Left kidney (tissue), 1 donor: ENCODE measurements at regions not wholly inside any gene's neighbourhood (a gene's known extent, or its start where the extent isn't known, plus 50 kb on each side); places are given as distances from the start of the nearest gene placed in this dataset.

ENCODE experiments used
- DNase-seq: peaks from one replicate; pipeline ENCODE4 v3.0.0-alpha.2; 2013

DNA sequence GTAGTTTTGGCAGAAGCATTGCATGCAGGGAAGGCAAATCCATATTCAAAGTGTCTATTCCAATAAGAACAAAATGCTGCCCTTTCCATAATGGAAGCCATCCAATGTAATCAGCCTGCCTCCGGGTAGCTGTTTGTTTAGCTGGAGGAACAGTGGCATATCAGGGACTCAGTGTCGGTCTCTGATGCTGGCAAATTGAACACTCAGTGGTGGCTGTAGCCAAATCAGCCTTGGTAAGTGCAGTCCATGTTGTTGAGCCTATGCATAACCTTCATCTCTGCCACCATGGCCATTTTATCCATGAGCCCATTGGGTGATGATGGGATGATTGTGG lies 147.8 kb upstream of the MAX start:
- no peak for DNase-seq

GRCh38 chr14:65251213-65251612 lies 148.9 kb upstream of the MAX start:
- DNase-seq: no peak

DNA sequence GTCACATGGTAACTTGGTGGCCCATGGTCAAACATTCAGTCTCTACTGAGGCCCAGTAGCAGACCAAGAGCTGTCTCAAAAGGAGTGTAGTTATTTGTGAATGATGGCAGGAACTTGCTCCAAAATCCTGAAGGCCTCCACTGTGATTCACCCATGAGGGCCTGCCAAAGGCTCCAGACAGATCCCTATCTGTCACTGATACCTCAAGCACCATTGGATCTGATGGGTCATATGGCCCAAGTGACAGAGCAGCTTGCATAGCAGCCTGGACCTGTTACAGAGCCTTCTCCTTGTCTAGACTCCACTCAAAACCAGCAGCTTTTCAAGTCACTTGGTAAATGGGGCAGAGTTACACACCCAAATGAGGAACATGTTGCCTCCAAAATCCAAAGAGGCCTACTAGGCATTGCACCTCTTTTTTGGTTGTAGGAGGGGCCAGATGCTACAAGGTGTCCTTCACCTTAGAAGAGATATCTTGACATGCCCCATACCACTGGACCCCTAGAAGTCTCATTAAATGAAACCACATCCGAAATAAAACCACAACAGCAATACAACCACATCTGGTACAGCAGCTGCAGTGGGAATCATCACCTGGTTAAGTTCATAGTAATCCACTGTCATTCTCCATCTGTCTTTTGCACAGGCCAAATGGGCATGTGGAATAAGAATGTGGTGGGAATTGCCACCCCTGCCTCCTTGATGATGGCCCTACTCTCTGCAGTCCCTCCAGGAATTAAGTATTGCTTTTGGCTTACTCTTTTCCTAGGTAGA lies 150.4 kb upstream of the MAX start:
- DNase-seq: no peak

DNA sequence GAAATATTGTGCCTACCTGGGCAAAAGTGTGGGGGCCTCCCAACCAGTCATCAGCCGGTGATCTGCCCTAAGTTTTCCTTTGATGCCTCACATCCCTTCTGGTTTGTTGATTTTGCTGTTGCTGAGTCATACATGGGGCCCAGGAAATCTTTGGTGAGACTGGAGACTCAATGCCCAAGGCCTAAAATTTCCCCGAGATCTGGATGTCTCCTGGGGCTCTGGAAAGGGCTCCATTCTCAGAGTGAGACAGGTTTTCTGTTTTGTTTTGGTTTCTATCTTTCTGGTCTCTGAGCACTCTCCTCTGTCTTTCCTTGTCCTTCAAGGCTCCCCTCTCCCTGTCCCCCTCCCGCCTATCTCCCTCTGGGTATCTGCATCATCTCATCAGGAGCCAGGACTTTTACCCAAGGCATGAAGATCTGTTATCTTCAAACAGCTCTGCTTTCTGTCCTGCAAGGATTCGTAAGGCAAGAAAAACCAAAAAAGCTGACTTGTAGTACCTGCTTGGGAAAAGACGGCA lies 152.8 kb upstream of the MAX start:
- DNase-seq: no peak

DNA sequence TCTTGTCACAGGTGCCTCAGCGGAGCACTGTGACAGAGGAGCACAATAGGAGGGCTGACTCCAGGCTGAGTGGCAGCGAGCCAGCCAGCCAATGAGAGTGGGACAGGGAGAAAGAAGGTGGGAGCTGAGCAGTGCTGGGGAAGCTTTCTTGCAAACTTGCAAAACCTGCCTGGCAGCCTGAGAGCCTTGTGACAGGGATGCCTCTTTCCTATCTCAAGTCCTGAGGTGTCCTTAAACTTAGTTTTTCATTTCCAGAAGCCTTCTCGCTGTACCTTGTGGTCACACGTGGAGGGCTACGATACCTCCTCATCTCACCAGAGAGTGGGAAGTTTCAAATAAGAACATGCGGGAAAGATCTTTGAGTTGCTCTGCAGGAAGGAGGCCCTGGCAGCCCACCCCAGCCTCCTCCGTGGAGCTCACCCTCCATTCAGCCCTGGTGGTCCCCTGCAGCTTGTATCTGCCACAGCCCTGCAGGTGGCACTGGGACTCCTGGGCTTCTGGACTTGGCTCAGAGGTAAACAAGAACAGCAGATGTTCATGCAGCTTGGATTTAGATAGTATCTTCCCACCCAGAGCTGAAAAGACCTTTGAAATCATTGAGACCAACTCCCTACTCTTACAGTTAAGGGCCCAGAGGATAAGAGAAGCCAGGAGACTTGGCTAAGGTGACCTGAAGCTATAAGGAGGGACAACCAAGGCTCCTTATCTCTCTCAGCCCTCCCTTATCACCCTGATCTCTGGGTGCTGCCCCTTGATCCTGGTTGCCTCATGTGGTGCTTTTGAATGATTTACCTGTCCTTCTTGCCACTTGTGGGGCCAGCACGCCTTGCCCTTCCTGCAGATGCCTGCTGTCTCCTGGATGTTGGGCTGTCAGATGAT lies 153.5 kb upstream of the MAX start:
- peak; percentile 39 for DNase-seq

- DNase-seq: no peak
Measured at GRCh38 chr14:65256714-65257113, 154.4 kb upstream of the MAX start.

- DNase-seq: no peak
Measured at GRCh38 chr14:65257425-65257824, 155.1 kb upstream of the FUT8 start.

DNA sequence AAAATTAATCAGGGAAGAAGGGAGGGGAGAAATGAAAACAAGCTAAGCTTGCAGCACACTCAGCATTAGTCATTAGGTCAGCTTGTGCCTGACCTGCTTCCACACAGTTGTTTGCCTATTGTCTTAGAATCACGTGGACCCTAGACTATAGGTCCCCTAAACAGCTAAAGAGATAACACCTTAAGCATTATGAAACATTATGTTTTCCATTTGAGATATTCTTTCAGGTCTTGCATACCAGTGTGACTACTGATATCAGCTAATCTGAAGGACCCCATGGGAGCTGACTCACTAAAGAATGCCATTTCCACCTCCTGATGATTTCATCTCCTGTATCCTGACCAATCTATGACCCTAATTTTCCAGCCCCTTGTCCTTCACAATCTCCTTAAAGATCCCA lies 154.1 kb upstream of the FUT8 start:
- DNase-seq: no peak

- no peak for DNase-seq
Measured at GRCh38 chr14:65259000-65259399, 153.5 kb upstream of the FUT8 start.

- no peak for DNase-seq
Measured at GRCh38 chr14:65260786-65261185, 151.7 kb upstream of the FUT8 start.

- DNase-seq: no peak
Measured at GRCh38 chr14:65261425-65261920, 151.1 kb upstream of the FUT8 start.

DNA sequence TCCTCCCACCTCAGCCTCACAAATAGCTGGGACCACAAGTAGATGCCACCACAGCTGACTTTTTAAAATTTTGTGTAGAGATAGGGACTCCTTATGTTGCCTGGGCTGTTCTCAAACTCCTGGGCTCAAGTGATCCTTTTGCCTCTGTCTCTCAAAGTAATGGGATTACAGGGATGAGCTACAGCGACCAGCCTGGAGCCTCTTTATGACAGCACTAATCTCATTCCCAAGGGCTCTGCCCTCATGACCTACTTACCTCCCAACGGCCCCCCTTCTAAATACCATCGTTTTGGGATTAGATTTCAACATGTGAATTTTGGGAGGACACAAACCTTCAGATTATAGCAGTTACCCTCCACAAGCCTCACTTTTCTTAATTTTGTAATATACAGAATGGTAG lies 150.6 kb upstream of the FUT8 start:
- no peak for DNase-seq

DNA sequence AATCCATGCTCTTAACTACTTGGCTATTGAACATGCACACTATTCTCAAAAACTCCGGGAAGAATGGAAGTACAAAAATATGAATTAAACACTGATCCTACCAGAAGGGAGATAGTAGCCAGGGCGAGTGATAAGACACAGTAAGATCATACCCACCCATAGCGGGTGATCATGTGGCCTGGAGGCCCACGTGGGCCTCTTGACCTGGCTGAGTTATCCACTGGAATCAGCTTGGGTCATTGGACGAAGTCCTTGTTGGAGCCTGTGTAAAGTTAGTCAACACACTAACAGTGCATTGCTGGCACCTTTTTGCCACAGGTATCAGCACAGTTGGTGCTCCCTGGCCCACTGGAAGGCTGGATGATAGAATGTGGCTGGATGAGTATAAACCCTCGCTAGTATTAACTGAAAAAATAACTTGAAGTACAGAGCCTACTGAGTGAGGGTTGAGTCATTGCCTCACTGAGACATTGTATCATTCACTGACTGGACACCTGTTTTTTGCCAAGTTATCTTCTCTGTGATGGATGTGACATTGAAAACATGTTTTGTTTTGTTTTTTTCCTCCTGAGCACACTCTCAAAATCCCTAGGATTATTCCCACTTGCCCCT lies 149.2 kb upstream of the FUT8 start:
- no peak for DNase-seq

DNA sequence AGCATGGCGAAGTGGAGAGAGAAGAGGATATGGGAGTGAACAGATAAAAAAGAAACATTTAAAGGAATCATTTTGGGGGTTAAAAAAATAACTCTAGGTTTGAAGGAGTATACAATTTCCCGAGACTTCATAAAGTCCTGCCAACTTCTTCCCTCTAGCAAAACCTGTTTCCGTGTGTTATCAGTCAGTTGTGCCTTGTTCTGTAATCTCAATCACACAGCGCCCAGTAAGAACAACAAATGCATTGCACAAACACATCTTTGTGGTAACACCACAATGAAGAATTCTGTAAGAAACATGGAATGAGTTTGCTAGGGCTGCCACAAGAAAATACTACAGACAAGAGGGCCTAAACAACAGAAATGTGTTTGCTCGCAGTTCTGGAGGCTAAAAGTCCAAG lies 144.7 kb upstream of the FUT8 start:
- no peak for DNase-seq

GRCh38 chr14:65268594-65268993 lies 143.9 kb upstream of the FUT8 start:
- DNase-seq: no peak

DNA sequence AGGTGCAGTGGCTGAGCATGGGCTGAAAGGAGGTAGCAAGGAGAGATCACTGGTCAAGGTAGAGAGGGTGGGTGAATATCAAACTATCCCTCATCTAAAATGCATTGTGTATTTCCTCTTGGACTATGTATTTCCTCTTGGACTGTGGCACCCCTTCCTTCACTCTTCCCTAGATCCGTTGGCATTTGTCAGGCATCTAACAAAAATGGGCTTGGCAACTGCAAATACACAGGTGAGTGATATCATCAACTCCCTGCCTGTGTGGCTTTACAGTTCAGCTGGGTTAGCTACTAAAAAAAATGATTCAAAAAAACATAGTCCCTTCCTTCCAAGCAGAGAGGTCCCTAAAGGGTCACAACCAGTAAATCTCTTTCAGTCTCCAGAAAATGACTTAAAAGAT lies 142.8 kb upstream of the FUT8 start:
- no peak for DNase-seq

DNA sequence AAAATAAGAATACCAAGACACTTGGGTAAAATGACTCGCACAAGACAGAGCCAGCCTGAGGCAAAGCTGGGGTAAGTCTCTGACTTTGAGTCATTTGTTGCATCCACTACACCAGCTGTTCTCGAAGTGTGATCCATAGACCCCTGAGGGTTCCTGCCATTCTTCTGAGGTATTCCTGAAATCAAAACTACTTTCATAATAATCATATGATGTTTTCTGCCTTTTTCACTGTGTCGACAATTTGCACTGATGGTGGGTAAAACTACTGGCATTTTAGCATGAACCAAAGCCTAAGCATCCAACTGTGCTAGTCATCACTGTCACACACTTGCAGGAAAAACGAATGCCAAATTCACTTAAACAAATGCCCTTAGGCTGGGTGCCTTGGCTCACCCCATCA lies 135.5 kb upstream of the FUT8 start:
- DNase-seq: no peak

DNA sequence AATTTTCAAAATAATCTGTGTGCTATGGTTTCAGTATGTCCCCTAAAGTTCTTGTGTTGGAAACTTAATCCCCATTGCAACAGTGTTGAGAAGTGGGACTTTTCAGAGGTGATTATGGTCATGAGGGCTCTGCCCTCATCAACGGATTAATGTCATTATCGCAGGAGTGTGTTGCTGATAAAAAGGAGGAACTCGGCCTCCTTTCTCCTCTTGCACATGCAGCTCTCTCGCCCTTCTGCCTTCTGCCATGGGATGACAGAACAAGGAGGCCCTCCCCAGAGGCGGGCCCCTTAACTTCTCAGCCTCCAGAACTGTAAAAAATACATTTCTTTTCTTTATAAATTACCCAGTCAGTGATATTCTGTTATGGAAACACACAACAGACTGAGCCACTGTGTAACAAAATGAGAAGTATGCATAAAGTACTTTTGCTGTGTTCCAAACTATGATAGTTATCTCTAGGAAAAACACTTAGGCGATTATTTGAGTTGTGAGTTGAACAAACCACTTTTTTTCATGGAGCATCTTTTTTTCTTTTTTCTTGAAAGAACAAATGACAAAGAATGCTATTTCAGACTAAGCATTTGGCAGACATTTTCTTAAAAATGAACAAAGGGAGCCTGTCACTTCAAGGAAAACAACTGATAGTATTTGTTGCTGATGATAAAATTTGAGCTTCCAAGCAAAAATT lies 134.8 kb upstream of the FUT8 start:
- DNase-seq: no peak

- DNase-seq: no peak
Measured at GRCh38 chr14:65278589-65278988, 133.9 kb upstream of the FUT8 start.

DNA sequence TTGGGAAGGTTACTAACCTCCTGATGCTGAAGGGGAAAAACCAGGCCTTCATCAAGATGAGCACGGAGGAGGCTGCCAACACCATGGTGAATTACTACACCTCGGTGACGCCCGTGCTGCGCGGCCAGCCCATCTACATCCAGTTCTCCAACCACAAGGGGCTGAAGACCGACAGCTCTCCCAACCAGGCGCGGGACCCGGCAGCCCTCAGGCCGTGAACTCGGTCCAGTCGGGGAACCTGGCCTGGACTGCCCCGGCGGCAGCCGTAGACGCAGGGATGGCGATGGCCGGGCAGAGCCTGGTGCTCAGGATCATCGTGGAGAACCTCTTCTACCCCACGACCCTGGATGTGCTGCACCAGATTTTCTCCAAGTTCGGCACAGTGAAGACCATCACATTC lies 133.0 kb upstream of the FUT8 start:
- DNase-seq: no peak

- no peak for DNase-seq
Measured at GRCh38 chr14:65279958-65280357, 132.6 kb upstream of the FUT8 start.

DNA sequence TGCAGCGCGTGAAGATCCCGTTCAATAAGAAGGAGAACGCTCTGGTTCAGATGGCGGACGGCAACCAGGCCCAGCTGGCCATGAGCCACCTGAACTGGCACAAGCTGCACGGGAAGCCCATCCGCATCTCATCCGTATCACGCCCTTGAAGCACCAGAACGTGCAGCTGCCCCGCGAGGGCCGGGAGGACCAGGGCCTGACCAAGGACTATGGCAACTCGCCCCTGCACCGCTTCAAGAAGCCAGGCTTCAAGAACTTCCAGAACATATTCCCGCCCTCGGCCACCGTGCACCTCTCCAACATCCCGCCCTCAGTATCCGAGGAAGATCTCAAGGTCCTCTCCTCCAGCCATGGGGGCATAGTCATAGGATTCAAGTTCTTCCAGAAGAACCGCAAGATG lies 131.9 kb upstream of the FUT8 start:
- no peak for DNase-seq
